GM23248 (cell line): ENCODE measurements at regions not wholly inside any gene's neighbourhood (a gene's known extent, or its start where the extent isn't known, plus 50 kb on each side); places are given as distances from the start of the nearest gene placed in this dataset.
A peak's percentile ranks its signal among the peaks of the same experiment; 100 is the strongest.

Experiments
- DNase-seq: peaks from one replicate; pipeline ENCODE4 v3.0.0-alpha.2; 2015
- H2AFZ ChIP-seq: fragments of 200-600 bp; sonication (generic); 2 replicates; pipeline ENCODE4 v1.6.1; 2016; ENCODE audit warnings: antibody characterized with exemption
- H3F3A ChIP-seq: fragments of 200-600 bp; sonication (generic); 2 replicates; pipeline ENCODE4 v1.6.1; 2016; ENCODE audit warnings: mild to moderate bottlenecking, antibody characterized with exemption, mixed run types; ENCODE audit not compliant: insufficient read depth
- H3K27ac ChIP-seq: fragments of 200-600 bp; sonication (generic); 2 replicates; pipeline ENCODE4 v1.5.1; 2016; ENCODE audit warnings: mild to moderate bottlenecking
- H3K27me3 ChIP-seq: fragments of 200-600 bp; sonication (generic); replicated peaks from 2 replicates; pipeline ENCODE4 v1.6.1; 2016; ENCODE audit warnings: mild to moderate bottlenecking; ENCODE audit not compliant: insufficient read depth
- H3K36me3 ChIP-seq: fragments of 200-600 bp; sonication (generic); 2 replicates; pipeline ENCODE4 v1.6.1; 2016; ENCODE audit warnings: low read depth, mild to moderate bottlenecking
- H3K4me1 ChIP-seq: fragments of 200-600 bp; sonication (generic); 2 replicates; pipeline ENCODE4 v1.6.1; 2016; ENCODE audit warnings: mild to moderate bottlenecking; ENCODE audit not compliant: insufficient read depth
- H3K4me2 ChIP-seq: fragments of 200-600 bp; sonication (generic); one replicate; pipeline ENCODE4 v1.6.1; 2016; ENCODE audit warnings: mild to moderate bottlenecking; ENCODE audit not compliant: unreplicated experiment
- H3K4me3 ChIP-seq: fragments of 200-600 bp; sonication (generic); 2 replicates; pipeline ENCODE4 v1.5.1; 2016; ENCODE audit warnings: mild to moderate bottlenecking
- H3K79me2 ChIP-seq: fragments of 200-600 bp; sonication (generic); 2 replicates; pipeline ENCODE4 v1.6.1; 2016; ENCODE audit warnings: mild to moderate bottlenecking; ENCODE audit not compliant: insufficient read depth
- H3K9ac ChIP-seq: fragments of 200-600 bp; sonication (generic); 2 replicates; pipeline ENCODE4 v1.6.1; 2016; ENCODE audit warnings: mild to moderate bottlenecking
- H3K9me2 ChIP-seq: fragments of 200-600 bp; sonication (generic); 2 replicates; pipeline ENCODE4 v1.6.1; 2016; ENCODE audit warnings: mixed run types, mild to moderate bottlenecking, moderate library complexity; ENCODE audit not compliant: insufficient read depth
- H3K9me3 ChIP-seq: fragments of 200-600 bp; sonication (generic); one replicate; pipeline ENCODE4 v1.6.1; 2017; ENCODE audit warnings: low read depth
- H4K20me1 ChIP-seq: fragments of 200-600 bp; sonication (generic); 2 replicates; pipeline ENCODE4 v1.6.0; 2016; ENCODE audit not compliant: insufficient read depth
- EZH2 ChIP-seq: fragments of 200-600 bp; sonication (generic); IDR thresholded peaks from 2 replicates; pipeline ENCODE4 v1.6.1; 2018; ENCODE audit warnings: antibody characterized with exemption, mild to moderate bottlenecking; ENCODE audit not compliant: insufficient read depth, poor library complexity, severe bottlenecking
- EZH2phosphoT487 ChIP-seq: fragments of 200-600 bp; sonication (generic); IDR thresholded peaks from 2 replicates; pipeline ENCODE4 v1.6.1; 2018; ENCODE audit warnings: antibody characterized with exemption, moderate library complexity, mild to moderate bottlenecking, low read depth; ENCODE audit not compliant: insufficient read depth
- WGBS, 2 experiments: methylation state at CpG; one replicate each; pipeline ENCODE4 v1.1.6; 2015 to 2017; ENCODE audit warnings: low lambda C conversion rate in 2 of 2, low coverage in 1 of 2; ENCODE audit errors: missing lambda C conversion rate in 2 of 2; 5-methylcytosine and 5-hydroxymethylcytosine counted together
- in situ Hi-C: fragments of 300-500 bp; cut with MboI; formaldehyde crosslinking; loops from 2 replicates; pipeline ENCODE4 v1.15.0; 2020

GRCh38 chr1:38508232-38508631 is 351.3 kb downstream of the RRAGC start:
- Histone ChIP-seq H3K9me2 (no peaks in the 10 kb centered on the region), H3K9me3 (no peaks in the 10 kb centered on the region), H3K79me2 (no peaks in the 10 kb centered on the region), H3K9ac (no peak overlapping the region), H3F3A (no peaks in the 10 kb centered on the region), H3K27me3 (no peaks in the 10 kb centered on the region; the same call in 1 of the 2 replicates), H4K20me1 (no peaks in the 10 kb centered on the region), H3K4me2 (no peak overlapping the region), H3K36me3 (no peaks in the 10 kb centered on the region), H3K4me1 (no peaks in the 10 kb centered on the region), H3K27ac (no peak overlapping the region), H2AFZ (no peak overlapping the region), H3K4me3 (no peak overlapping the region)
- 21 to 26% methylated on average over 6 of the region's 6 CpGs for WGBS, 2 experiments
- in situ Hi-C loops: no loop called here
- DNase-seq: no peak
- TF ChIP-seq EZH2 (no peak), EZH2phosphoT487 (no peak)

GRCh38 chr1:38507563-38507962 is 352.0 kb downstream of the RRAGC start:
- Histone ChIP-seq H2AFZ (no peak overlapping the region), H3K4me3 (no peak overlapping the region), H3K36me3 (no peaks in the 10 kb centered on the region), H3K9me3 (no peaks in the 10 kb centered on the region), H3K4me1 (no peaks in the 10 kb centered on the region), H3K9me2 (no peaks in the 10 kb centered on the region), H3K27me3 (no peaks in the 10 kb centered on the region; the same call in 1 of the 2 replicates), H3K4me2 (no peak overlapping the region), H3K27ac (no peak overlapping the region), H3K9ac (no peak overlapping the region), H3K79me2 (no peaks in the 10 kb centered on the region), H4K20me1 (no peaks in the 10 kb centered on the region), H3F3A (no peaks in the 10 kb centered on the region)
- TF ChIP-seq EZH2 (no peak), EZH2phosphoT487 (no peak)
- in situ Hi-C loops: no loop called here
- DNase-seq: no peak
- 34 to 43% methylated on average over 6 of the region's 6 CpGs for WGBS, 2 experiments

DNA sequence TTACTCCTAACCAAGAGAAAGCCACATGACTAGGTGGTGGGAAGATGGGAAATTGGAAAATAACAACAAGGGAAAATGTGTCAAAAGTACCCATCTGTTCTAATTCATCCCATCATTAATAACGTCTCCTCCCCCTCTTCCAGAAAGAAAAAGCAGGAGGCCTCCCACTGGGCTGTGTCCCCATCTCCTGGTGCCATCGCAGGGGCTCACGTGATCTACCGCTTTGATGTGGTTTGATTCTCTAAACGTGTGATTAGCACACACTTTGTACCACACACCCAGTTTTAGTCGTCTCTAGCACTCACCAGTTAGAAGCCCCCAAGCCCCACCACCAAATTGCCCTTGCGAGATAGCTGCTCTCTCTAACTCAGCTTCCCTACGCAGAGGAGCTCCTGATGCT is 353.6 kb downstream of the RRAGC start:
- Histone ChIP-seq H3K79me2 (no peaks in the 10 kb centered on the region), H3K4me3 (no peak overlapping the region), H3F3A (no peaks in the 10 kb centered on the region), H3K4me1 (no peaks in the 10 kb centered on the region), H3K9me2 (no peaks in the 10 kb centered on the region), H2AFZ (no peak overlapping the region), H3K4me2 (no peak overlapping the region), H3K27me3 (no peaks in the 10 kb centered on the region; the same call in 1 of the 2 replicates), H3K9me3 (no peaks in the 10 kb centered on the region), H3K27ac (no peak overlapping the region), H3K36me3 (no peaks in the 10 kb centered on the region), H3K9ac (no peak overlapping the region), H4K20me1 (no peaks in the 10 kb centered on the region)
- in situ Hi-C loops: no loop called here
- DNase-seq: no peak
- TF ChIP-seq EZH2 (no peak), EZH2phosphoT487 (no peak)
- 5 to 7% methylated on average over 8 of the region's 8 CpGs for WGBS, 2 experiments

DNA sequence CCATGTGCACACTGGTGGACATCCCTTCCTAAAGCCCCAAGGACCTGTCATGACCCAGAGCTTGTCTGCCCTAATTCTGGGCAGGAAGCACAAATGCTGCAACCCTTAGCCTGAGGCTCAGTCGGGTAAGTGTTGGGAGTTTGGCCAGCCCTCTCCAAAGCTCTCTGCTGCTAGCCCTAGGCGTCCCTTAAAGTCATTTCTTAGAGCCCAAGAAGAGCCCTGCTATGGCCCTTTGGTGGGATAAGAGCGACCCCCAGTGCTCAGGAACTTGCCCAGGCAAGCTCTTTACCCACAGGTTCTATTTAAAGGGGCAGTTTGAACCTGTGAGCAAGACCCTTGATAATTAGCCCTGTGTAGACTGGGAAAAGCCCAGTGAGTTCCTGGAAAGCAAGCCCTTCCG is 356.8 kb downstream of the RRAGC start:
- Histone ChIP-seq H3K4me3 (no peak overlapping the region), H3K9me3 (no peaks in the 10 kb centered on the region), H3K4me1 (no peaks in the 10 kb centered on the region), H3K9me2 (no peaks in the 10 kb centered on the region), H3F3A (no peaks in the 10 kb centered on the region), H3K27ac (no peak overlapping the region), H3K9ac (no peak overlapping the region), H3K4me2 (no peak overlapping the region), H4K20me1 (no peaks in the 10 kb centered on the region), H3K27me3 (peaks cover 7% of the 10 kb centered on the region; the same call in 1 of the 2 replicates), H3K79me2 (no peaks in the 10 kb centered on the region), H2AFZ (no peak overlapping the region), H3K36me3 (no peaks in the 10 kb centered on the region)
- in situ Hi-C loops: no loop called here
- no peak for TF ChIP-seq EZH2phosphoT487
- no peak for TF ChIP-seq EZH2
- peak; percentile 4 for DNase-seq
- WGBS, 2 experiments: 0 to 4% methylated on average over 4 of the region's 4 CpGs

DNA sequence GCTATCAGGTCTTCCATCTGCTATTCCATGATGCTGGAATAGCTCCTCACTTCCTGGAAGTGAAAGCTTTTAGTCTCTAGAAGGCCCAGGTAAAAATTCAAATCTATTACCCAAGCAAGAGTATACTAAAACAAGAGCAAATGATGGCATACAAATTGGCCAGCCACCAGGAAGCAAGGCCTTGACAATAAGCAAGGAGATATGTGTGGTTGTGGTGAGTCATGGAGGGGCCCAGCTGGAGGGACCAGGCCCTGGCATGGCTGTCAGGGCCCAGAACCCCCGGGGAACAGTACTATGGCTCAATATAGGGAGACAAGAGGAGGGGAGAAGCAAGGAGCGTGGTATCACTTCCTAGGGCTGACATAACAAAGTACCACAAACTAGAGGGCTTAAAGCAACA is 358.7 kb downstream of the RRAGC start:
- Histone ChIP-seq H3K4me2 (no peak overlapping the region), H2AFZ (no peak overlapping the region), H3K4me3 (no peak overlapping the region), H3K4me1 (no peaks in the 10 kb centered on the region), H3K27ac (no peak overlapping the region), H3K27me3 (0 out of 2 replicates have a peak, but pooled peaks cover 7% of the 10 kb centered on the region), H3F3A (no peaks in the 10 kb centered on the region), H4K20me1 (no peaks in the 10 kb centered on the region), H3K9ac (no peak overlapping the region), H3K9me2 (no peaks in the 10 kb centered on the region), H3K9me3 (no peaks in the 10 kb centered on the region), H3K36me3 (no peaks in the 10 kb centered on the region), H3K79me2 (no peaks in the 10 kb centered on the region)
- 16 to 20% methylated on average over 2 of the region's 2 CpGs for WGBS, 2 experiments
- in situ Hi-C loops: no loop called here
- TF ChIP-seq EZH2: no peak
- TF ChIP-seq EZH2phosphoT487: no peak
- DNase-seq: no peak
